Activated CD4-positive, CD25-positive, alpha-beta regulatory T cell treated with anti-CD3 and anti-CD28 coated beads, Interleukin-2, amount 50 U/mL, for 24 hours (primary cell): ENCODE measurements at regions not wholly inside any gene's neighbourhood (a gene's known extent, or its start where the extent isn't known, plus 50 kb on each side); places are given as distances from the start of the nearest gene placed in this dataset.
A peak's percentile ranks its signal among the peaks of the same experiment; 100 is the strongest.

Experiments used
- ATAC-seq, 2 donors: fragments of 150-1000 bp; cut with Tn5 transposase; one replicate each; pipeline ENCODE4 v1.10.0; 2021; ENCODE audit warnings: mild to moderate bottlenecking in 1 of 2, moderate library complexity in 1 of 2

DNA sequence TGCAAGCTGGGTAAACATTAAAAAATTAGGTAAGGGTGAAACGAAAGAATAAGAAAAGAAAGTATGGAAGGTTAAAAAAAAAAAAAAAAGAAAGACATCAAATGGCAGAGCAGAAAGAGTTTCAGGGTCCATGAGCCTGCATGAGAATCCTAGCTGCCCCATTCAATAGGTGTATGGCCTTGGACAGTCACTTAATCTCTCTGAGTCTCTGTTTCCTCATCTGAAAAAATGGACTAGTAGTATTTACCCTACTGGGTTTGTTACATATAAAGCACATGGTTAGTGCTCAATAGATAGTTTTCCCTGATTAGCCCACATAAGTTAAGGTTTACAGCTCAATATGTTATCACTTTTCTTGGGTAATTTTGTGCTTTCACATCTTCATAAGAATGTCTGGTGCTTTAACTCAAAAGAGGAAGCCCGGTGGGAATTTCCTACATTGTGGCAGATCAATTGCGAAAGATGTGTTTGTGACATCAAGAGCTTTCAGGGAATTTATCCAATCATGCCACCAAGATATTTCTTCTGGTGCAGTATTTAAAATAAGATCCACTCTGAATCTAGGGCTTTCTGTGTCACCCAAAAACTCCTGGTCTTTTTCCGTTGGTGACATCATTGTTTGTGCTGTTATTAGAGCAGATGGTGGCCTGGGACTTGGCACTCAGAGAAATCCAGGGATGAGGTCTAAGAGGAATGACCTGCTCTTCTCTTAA lies 57.2 kb upstream of the UBE2E1 start:
- peak in 1 of 2 donors; percentile 27 for ATAC-seq

DNA sequence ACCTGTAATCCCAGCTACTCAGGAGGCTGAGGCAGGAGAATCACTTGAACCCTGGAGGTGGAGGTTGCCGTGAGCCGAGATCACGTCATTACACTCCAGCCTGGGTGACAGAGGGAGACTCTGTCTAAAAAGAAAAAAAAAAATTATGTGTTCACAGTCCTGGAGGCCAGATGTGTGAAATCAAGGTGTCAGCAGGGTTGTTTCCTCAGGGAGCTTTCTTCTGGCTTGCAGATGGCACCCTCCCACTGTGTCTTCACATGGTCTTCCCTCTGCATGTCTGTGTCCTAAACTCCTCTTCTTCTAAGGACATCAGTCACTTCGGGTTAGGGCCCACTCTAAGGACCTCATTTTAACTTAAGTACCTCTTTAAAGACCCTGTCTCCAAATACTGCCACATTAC lies 56.1 kb upstream of the UBE2E1 start:
- ATAC-seq = no peak

DNA sequence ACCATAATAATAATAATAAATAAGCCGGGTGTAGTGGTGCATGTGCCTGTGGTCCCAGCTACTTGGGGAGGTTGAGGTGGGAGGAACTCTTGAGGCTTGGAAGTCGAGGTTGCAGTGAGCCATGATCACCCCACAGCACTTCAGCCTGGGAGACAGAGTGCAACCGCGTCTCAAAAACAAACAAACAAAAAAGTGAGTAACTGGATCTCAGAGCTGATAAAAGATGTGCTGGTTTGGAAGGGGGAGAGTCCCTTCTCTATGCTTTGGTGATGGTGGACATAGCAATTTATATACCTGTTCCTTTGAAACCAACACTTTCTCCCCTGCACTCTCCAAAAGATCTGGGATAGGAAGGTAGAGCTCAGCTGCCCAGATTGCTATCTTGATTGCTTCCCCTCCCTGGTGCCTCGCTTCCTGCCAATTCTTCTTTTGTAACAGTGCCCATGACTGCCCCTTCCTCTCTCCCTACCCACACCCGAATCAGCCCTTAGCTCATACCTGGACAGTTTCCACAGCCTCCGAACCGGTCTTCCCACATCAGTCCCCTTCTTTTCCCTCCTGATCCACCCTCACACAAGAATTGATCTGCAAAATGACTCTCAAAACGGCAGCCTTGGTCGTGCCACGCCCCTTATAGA lies 55.1 kb upstream of the UBE2E1 start:
- ATAC-seq = no peak

DNA sequence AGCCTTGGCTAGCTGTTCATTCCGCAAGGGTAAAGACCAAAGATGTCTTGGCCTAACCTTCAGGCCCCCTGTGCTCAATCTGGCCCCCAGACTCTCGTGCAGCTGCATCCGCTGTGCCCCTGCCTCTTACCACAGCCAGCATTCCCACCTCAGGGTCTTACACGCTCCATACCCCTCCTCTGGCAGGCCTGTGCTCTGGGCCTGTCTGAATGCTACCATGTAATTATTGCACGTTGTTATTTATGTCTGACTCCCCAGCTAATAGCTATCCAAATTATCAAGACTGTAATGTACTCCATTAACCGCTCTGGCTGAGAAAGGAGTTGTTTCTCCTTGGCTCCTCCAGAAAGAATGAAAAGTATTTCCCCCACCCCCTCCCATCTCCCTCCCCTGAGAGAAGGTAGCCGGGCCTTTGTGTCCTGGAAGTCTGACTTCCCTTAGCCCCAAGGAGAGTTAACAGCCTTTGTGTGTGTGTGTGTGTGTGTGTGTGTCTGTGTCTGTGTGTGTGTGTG lies 54.5 kb upstream of the UBE2E1 start:
- no peak for ATAC-seq

DNA sequence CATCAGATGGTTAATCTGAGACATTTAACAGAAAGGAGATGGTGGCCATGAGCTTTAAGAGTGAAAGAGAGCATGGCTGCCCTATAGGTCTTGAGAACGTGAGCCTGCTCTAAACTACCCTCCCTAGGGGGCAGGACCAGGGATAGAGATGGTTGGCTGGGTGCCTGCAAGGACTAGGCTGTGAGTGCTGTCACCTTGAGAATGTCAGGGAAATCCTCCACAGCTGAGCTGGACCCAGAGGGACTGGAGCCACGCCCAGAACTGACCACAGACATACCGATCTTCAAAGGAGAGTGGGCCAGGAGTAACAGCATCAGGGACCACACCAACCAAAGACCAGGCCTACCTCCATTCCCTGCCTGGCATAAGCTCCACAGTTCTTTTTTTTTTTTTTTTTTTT lies 53.6 kb upstream of the UBE2E1 start:
- no peak for ATAC-seq

DNA sequence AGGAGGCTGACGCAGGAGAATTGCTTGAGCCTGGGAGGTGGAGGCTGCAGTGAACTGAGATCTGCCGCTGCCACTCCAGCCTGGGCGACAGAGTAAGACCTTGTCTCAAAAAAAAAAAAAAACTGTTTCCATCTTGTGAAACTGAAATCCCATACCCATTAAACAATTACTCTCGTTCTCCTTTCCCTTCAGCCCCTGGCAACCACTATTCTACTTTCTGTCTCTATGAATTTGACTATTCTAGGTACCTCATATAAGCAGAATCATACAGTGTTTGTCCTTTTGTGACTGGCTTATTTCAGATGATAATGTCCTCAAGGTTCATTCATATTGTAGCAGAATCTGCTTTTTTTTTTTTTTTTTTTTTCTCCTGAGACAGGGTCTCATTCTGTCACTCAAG lies 51.5 kb upstream of the UBE2E1 start:
- ATAC-seq = no peak
